SU-DHL-6 (cell line): ENCODE measurements at regions not wholly inside any gene's neighbourhood (a gene's known extent, or its start where the extent isn't known, plus 50 kb on each side); places are given as distances from the start of the nearest gene placed in this dataset.

Experiments used
- H2AFZ ChIP-seq: fragments of 200-600 bp; sonication (generic); 2 replicates; pipeline ENCODE4 v1.6.1; 2014; ENCODE audit warnings: low read depth, mild to moderate bottlenecking, moderate library complexity, mixed read lengths, antibody characterized with exemption, low read length; ENCODE audit not compliant: severe bottlenecking
- H3F3A ChIP-seq: fragments of 200-600 bp; shearing (Covaris generic); 2 replicates; pipeline ENCODE4 v1.6.0; 2016; ENCODE audit warnings: antibody characterized with exemption, mild to moderate bottlenecking; ENCODE audit not compliant: insufficient read depth
- H3K27ac ChIP-seq: fragments of 200-600 bp; sonication (generic); 2 replicates; pipeline ENCODE4 v1.5.1; 2016; ENCODE audit warnings: low read depth, mild to moderate bottlenecking, low read length, moderate library complexity, mixed read lengths
- H3K27me3 ChIP-seq: fragments of 200-600 bp; sonication (generic), shearing (Covaris generic); 2 replicates; pipeline ENCODE4 v1.6.0; 2014; ENCODE audit warnings: mild to moderate bottlenecking, low read length
- H3K36me3 ChIP-seq: fragments of 200-600 bp; sonication (generic); 2 replicates; pipeline ENCODE4 v1.6.1; 2014; ENCODE audit warnings: mild to moderate bottlenecking, low read length, mixed read lengths
- H3K4me2 ChIP-seq: fragments of 300-600, 200-600 bp; shearing (Covaris generic), sonication (generic); 2 replicates; pipeline ENCODE4 v1.6.0; 2014; ENCODE audit warnings: low read length, low read depth, mild to moderate bottlenecking; ENCODE audit not compliant: poor library complexity, severe bottlenecking
- H3K4me3 ChIP-seq: fragments of 200-600 bp; sonication (generic); 2 replicates; pipeline ENCODE4 v1.5.1; 2014; ENCODE audit warnings: antibody characterized with exemption, low read length, mild to moderate bottlenecking, mixed read lengths; ENCODE audit not compliant: insufficient read depth, poor library complexity, severe bottlenecking
- H3K79me2 ChIP-seq: fragments of 200-600 bp; sonication (generic); 2 replicates; pipeline ENCODE4 v1.6.1; 2014; ENCODE audit warnings: mild to moderate bottlenecking, low read length, moderate library complexity; ENCODE audit not compliant: insufficient read depth
- H3K9ac ChIP-seq: fragments of 200-600 bp; sonication (generic); 2 replicates; pipeline ENCODE4 v1.7.0; 2014; ENCODE audit warnings: mild to moderate bottlenecking, low read length
- H3K9me2 ChIP-seq: fragments of 200-600 bp; sonication (generic); replicated peaks from 2 replicates; pipeline ENCODE4 v1.6.1; 2014; ENCODE audit warnings: low read length; ENCODE audit not compliant: insufficient read depth
- H3K9me3 ChIP-seq: fragments of 200-600 bp; sonication (generic); 2 replicates; pipeline ENCODE4 v1.6.1; 2014; ENCODE audit warnings: low read length, mixed read lengths; ENCODE audit not compliant: insufficient read depth
- H4K20me1 ChIP-seq: fragments of 200-600 bp; sonication (generic); 2 replicates; pipeline ENCODE4 v1.6.1; 2014; ENCODE audit warnings: low read depth, mild to moderate bottlenecking, antibody characterized with exemption, low read length, moderate library complexity, mixed read lengths
- CTCF ChIP-seq: fragments of 200-600 bp; sonication (generic); IDR thresholded peaks from one replicate; pipeline ENCODE4 v1.5.1; 2017; ENCODE audit warnings: antibody characterized with exemption, mild to moderate bottlenecking, low read length, moderate library complexity; ENCODE audit not compliant: insufficient read depth, poor library complexity, severe bottlenecking
- EZH2phosphoT487 ChIP-seq: fragments of 200-600 bp; sonication (generic), shearing (Covaris generic); conservative IDR thresholded peaks from 2 replicates; pipeline ENCODE4 v1.6.1; 2018; ENCODE audit warnings: mild to moderate bottlenecking, antibody characterized with exemption, low read length, moderate library complexity, mixed read lengths

GRCh38 chr6:156029286-156029985 lies 573.8 kb upstream of the NOX3 start:
- no peak overlapping the region for H2AFZ ChIP-seq
- H4K20me1 ChIP-seq = no peaks in the 10 kb centered on the region
- TF ChIP-seq CTCF (no peak), EZH2phosphoT487 (no peak)
- no peaks in the 10 kb centered on the region for H3K27me3 ChIP-seq
- no peak overlapping the region for H3K4me2 ChIP-seq
- H3F3A ChIP-seq = no peaks in the 10 kb centered on the region
- H3K4me3 ChIP-seq = no peak overlapping the region
- no peak overlapping the region for H3K27ac ChIP-seq
- H3K9me2 ChIP-seq = no peaks in the 10 kb centered on the region
- no peak overlapping the region for H3K9ac ChIP-seq
- 0 out of 2 replicates have a peak, but pooled peaks cover 5% of the 10 kb centered on the region for H3K9me3 ChIP-seq
- no peaks in the 10 kb centered on the region for H3K79me2 ChIP-seq
- no peaks in the 10 kb centered on the region for H3K36me3 ChIP-seq

- no peak for TF ChIP-seq EZH2phosphoT487
- no peak for TF ChIP-seq CTCF
- Histone ChIP-seq H3K9ac (no peak overlapping the region), H3K27me3 (no peaks in the 10 kb centered on the region), H2AFZ (no peak overlapping the region), H3F3A (no peaks in the 10 kb centered on the region), H3K9me3 (0 out of 2 replicates have a peak, but pooled peaks cover 5% of the 10 kb centered on the region), H3K36me3 (no peaks in the 10 kb centered on the region), H4K20me1 (no peaks in the 10 kb centered on the region), H3K27ac (no peak overlapping the region), H3K79me2 (no peaks in the 10 kb centered on the region), H3K4me2 (no peak overlapping the region), H3K9me2 (no peaks in the 10 kb centered on the region), H3K4me3 (no peak overlapping the region)
Observed at GRCh38 chr6:156028335-156029131, 572.9 kb upstream of the NOX3 start.

GRCh38 chr6:156027248-156027626 lies 571.6 kb upstream of the NOX3 start:
- Histone ChIP-seq H3K36me3 (no peaks in the 10 kb centered on the region), H3K27ac (no peak overlapping the region), H3K4me2 (no peak overlapping the region), H2AFZ (no peak overlapping the region), H3K9ac (no peak overlapping the region), H3K27me3 (no peaks in the 10 kb centered on the region), H3F3A (no peaks in the 10 kb centered on the region), H3K9me2 (no peaks in the 10 kb centered on the region), H3K79me2 (no peaks in the 10 kb centered on the region), H3K9me3 (no peaks in the 10 kb centered on the region), H3K4me3 (no peak overlapping the region), H4K20me1 (no peaks in the 10 kb centered on the region)
- TF ChIP-seq CTCF (no peak), EZH2phosphoT487 (no peak)
